ENCODE measurements at regions not wholly inside any gene's neighbourhood (a gene's known extent, or its start where the extent isn't known, plus 50 kb on each side); places are given as distances from the start of the nearest gene placed in this dataset.

GRCh38 chr5:7209658-7210057 lies 186.3 kb upstream of the ADCY2 start:
- H3K4me1 ChIP-seq (ENCODE audit: control insufficient read depth in 3 of 3, insufficient read depth in 2 of 3, low read depth in 1 of 3, low read length in 2 of 3): peaks cover 0 to 19% (median 7%) of the 10 kb centered on the region in 3 donors
- H3K27ac ChIP-seq (ENCODE audit: low read depth in 1 of 3, low read length in 2 of 3): peak overlapping the region in 1 of 3 donors; percentile 45
- H3K36me3 ChIP-seq (ENCODE audit: control insufficient read depth in 3 of 3, insufficient read depth in 2 of 3, low read depth in 1 of 3, low read length in 3 of 3): no peaks in the 10 kb centered on the region
- FAIRE-seq (no peak), DNase-seq (peak; percentile 61 to 75)
- no peaks in the 10 kb centered on the region for H3K27me3 ChIP-seq (ENCODE audit: control insufficient read depth in 3 of 3, insufficient read depth in 3 of 3, low read length in 3 of 3)
- H3K4me3 ChIP-seq (ENCODE audit: low read depth in 1 of 3, low read length in 3 of 3): no peak overlapping the region
- H3K9me3 ChIP-seq (ENCODE audit: control insufficient read depth in 2 of 2, insufficient read depth in 1 of 2, low read depth in 1 of 2, low read length in 1 of 2): no peaks in the 10 kb centered on the region

- Histone ChIP-seq H3K27me3 (ENCODE audit: control insufficient read depth in 3 of 3, insufficient read depth in 3 of 3, low read length in 3 of 3) (no peaks in the 10 kb centered on the region), H3K36me3 (ENCODE audit: control insufficient read depth in 3 of 3, insufficient read depth in 2 of 3, low read depth in 1 of 3, low read length in 3 of 3) (no peaks in the 10 kb centered on the region), H3K4me3 (ENCODE audit: low read depth in 1 of 3, low read length in 3 of 3) (no peak overlapping the region), H3K27ac (ENCODE audit: low read depth in 1 of 3, low read length in 2 of 3) (no peak overlapping the region), H3K4me1 (ENCODE audit: control insufficient read depth in 3 of 3, insufficient read depth in 2 of 3, low read depth in 1 of 3, low read length in 2 of 3) (peaks cover 0 to 19% (median 7%) of the 10 kb centered on the region in 3 donors), H3K9me3 (ENCODE audit: control insufficient read depth in 2 of 2, insufficient read depth in 1 of 2, low read depth in 1 of 2, low read length in 1 of 2) (no peaks in the 10 kb centered on the region)
- DNase-seq (no peak), FAIRE-seq (no peak)
- WGBS, 3 donors: 80 to 85% (median 81%) methylated on average over 2 of the region's 2 CpGs
Measured at GRCh38 chr5:7210549-7210948, 185.4 kb upstream of the ADCY2 start.

GRCh38 chr5:7213525-7213924 lies 182.4 kb upstream of the ADCY2 start:
- FAIRE-seq (no peak), DNase-seq (no peak)
- Histone ChIP-seq H3K27me3 (ENCODE audit: control insufficient read depth in 3 of 3, insufficient read depth in 3 of 3, low read length in 3 of 3) (no peaks in the 10 kb centered on the region), H3K4me3 (ENCODE audit: low read depth in 1 of 3, low read length in 3 of 3) (no peak overlapping the region), H3K27ac (ENCODE audit: low read depth in 1 of 3, low read length in 2 of 3) (no peak overlapping the region), H3K9me3 (ENCODE audit: control insufficient read depth in 2 of 2, insufficient read depth in 1 of 2, low read depth in 1 of 2, low read length in 1 of 2) (no peaks in the 10 kb centered on the region), H3K36me3 (ENCODE audit: control insufficient read depth in 3 of 3, insufficient read depth in 2 of 3, low read depth in 1 of 3, low read length in 3 of 3) (no peaks in the 10 kb centered on the region), H3K4me1 (ENCODE audit: control insufficient read depth in 3 of 3, insufficient read depth in 2 of 3, low read depth in 1 of 3, low read length in 2 of 3) (peaks cover 0 to 17% (median 7%) of the 10 kb centered on the region in 3 donors)
- 95 to 98% (median 96%) methylated on average over 5 of the region's 5 CpGs for WGBS, 3 donors

- Histone ChIP-seq H3K4me1 (ENCODE audit: control insufficient read depth in 3 of 3, insufficient read depth in 2 of 3, low read depth in 1 of 3, low read length in 2 of 3) (peaks cover 0 to 8% (median 2%) of the 10 kb centered on the region in 3 donors), H3K9me3 (ENCODE audit: control insufficient read depth in 2 of 2, insufficient read depth in 1 of 2, low read depth in 1 of 2, low read length in 1 of 2) (no peaks in the 10 kb centered on the region), H3K36me3 (ENCODE audit: control insufficient read depth in 3 of 3, insufficient read depth in 2 of 3, low read depth in 1 of 3, low read length in 3 of 3) (no peaks in the 10 kb centered on the region), H3K27ac (ENCODE audit: low read depth in 1 of 3, low read length in 2 of 3) (no peak overlapping the region), H3K27me3 (ENCODE audit: control insufficient read depth in 3 of 3, insufficient read depth in 3 of 3, low read length in 3 of 3) (no peaks in the 10 kb centered on the region), H3K4me3 (ENCODE audit: low read depth in 1 of 3, low read length in 3 of 3) (no peak overlapping the region)
- 70 to 89% (median 88%) methylated on average over 7 of the region's 7 CpGs for WGBS, 3 donors
- DNase-seq (no peak), FAIRE-seq (no peak)
Measured at GRCh38 chr5:7214906-7215416, 181.0 kb upstream of the ADCY2 start.

- DNase-seq (no peak), FAIRE-seq (no peak)
- Histone ChIP-seq H3K36me3 (ENCODE audit: control insufficient read depth in 3 of 3, insufficient read depth in 2 of 3, low read depth in 1 of 3, low read length in 3 of 3) (no peaks in the 10 kb centered on the region), H3K9me3 (ENCODE audit: control insufficient read depth in 2 of 2, insufficient read depth in 1 of 2, low read depth in 1 of 2, low read length in 1 of 2) (no peaks in the 10 kb centered on the region), H3K4me3 (ENCODE audit: low read depth in 1 of 3, low read length in 3 of 3) (no peak overlapping the region), H3K27me3 (ENCODE audit: control insufficient read depth in 3 of 3, insufficient read depth in 3 of 3, low read length in 3 of 3) (no peaks in the 10 kb centered on the region), H3K4me1 (ENCODE audit: control insufficient read depth in 3 of 3, insufficient read depth in 2 of 3, low read depth in 1 of 3, low read length in 2 of 3) (no peaks in the 10 kb centered on the region), H3K27ac (ENCODE audit: low read depth in 1 of 3, low read length in 2 of 3) (no peak overlapping the region)
- WGBS, 3 donors: 70 to 80% (median 70%) methylated on average over 2 of the region's 2 CpGs
Measured at GRCh38 chr5:7218141-7218540, 177.8 kb upstream of the ADCY2 start.

- FAIRE-seq (no peak), DNase-seq (no peak)
- H3K9me3 ChIP-seq (ENCODE audit: control insufficient read depth in 2 of 2, insufficient read depth in 1 of 2, low read depth in 1 of 2, low read length in 1 of 2): no peaks in the 10 kb centered on the region
- WGBS, 3 donors: 69 to 83% (median 72%) methylated on average over 4 of the region's 4 CpGs
- H3K27ac ChIP-seq (ENCODE audit: low read depth in 1 of 3, low read length in 2 of 3): no peak overlapping the region
- no peak overlapping the region for H3K4me3 ChIP-seq (ENCODE audit: low read depth in 1 of 3, low read length in 3 of 3)
- no peaks in the 10 kb centered on the region for H3K36me3 ChIP-seq (ENCODE audit: control insufficient read depth in 3 of 3, insufficient read depth in 2 of 3, low read depth in 1 of 3, low read length in 3 of 3)
- H3K4me1 ChIP-seq (ENCODE audit: control insufficient read depth in 3 of 3, insufficient read depth in 2 of 3, low read depth in 1 of 3, low read length in 2 of 3): no peaks in the 10 kb centered on the region
- H3K27me3 ChIP-seq (ENCODE audit: control insufficient read depth in 3 of 3, insufficient read depth in 3 of 3, low read length in 3 of 3): no peaks in the 10 kb centered on the region
Measured at GRCh38 chr5:7220156-7220555, 175.8 kb upstream of the ADCY2 start.

GRCh38 chr5:7221041-7221440 lies 174.9 kb upstream of the ADCY2 start:
- DNase-seq (no peak), FAIRE-seq (no peak)
- no peaks in the 10 kb centered on the region for H3K27me3 ChIP-seq (ENCODE audit: control insufficient read depth in 3 of 3, insufficient read depth in 3 of 3, low read length in 3 of 3)
- no peaks in the 10 kb centered on the region for H3K9me3 ChIP-seq (ENCODE audit: control insufficient read depth in 2 of 2, insufficient read depth in 1 of 2, low read depth in 1 of 2, low read length in 1 of 2)
- 85 to 95% (median 86%) methylated on average over 3 of the region's 3 CpGs for WGBS, 3 donors
- no peaks in the 10 kb centered on the region for H3K36me3 ChIP-seq (ENCODE audit: control insufficient read depth in 3 of 3, insufficient read depth in 2 of 3, low read depth in 1 of 3, low read length in 3 of 3)
- no peaks in the 10 kb centered on the region for H3K4me1 ChIP-seq (ENCODE audit: control insufficient read depth in 3 of 3, insufficient read depth in 2 of 3, low read depth in 1 of 3, low read length in 2 of 3)
- H3K4me3 ChIP-seq (ENCODE audit: low read depth in 1 of 3, low read length in 3 of 3): no peak overlapping the region
- no peak overlapping the region for H3K27ac ChIP-seq (ENCODE audit: low read depth in 1 of 3, low read length in 2 of 3)

GRCh38 chr5:7225826-7226225 lies 170.1 kb upstream of the ADCY2 start:
- FAIRE-seq: no peak
- 69 to 78% (median 70%) methylated on average over 5 of the region's 5 CpGs for WGBS, 3 donors

GRCh38 chr5:7242118-7242710 lies 153.7 kb upstream of the ADCY2 start:
- Histone ChIP-seq H3K4me1 (ENCODE audit: control insufficient read depth in 3 of 3, insufficient read depth in 2 of 3, low read depth in 1 of 3, low read length in 2 of 3) (peaks cover 0 to 6% (median 4%) of the 10 kb centered on the region in 3 donors), H3K27ac (ENCODE audit: low read depth in 1 of 3, low read length in 2 of 3) (no peak overlapping the region), H3K9me3 (ENCODE audit: control insufficient read depth in 2 of 2, insufficient read depth in 1 of 2, low read depth in 1 of 2, low read length in 1 of 2) (no peaks in the 10 kb centered on the region), H3K36me3 (ENCODE audit: control insufficient read depth in 3 of 3, insufficient read depth in 2 of 3, low read depth in 1 of 3, low read length in 3 of 3) (no peaks in the 10 kb centered on the region), H3K27me3 (ENCODE audit: control insufficient read depth in 3 of 3, insufficient read depth in 3 of 3, low read length in 3 of 3) (no peaks in the 10 kb centered on the region), H3K4me3 (ENCODE audit: low read depth in 1 of 3, low read length in 3 of 3) (no peak overlapping the region)
- DNase-seq (no peak), FAIRE-seq (no peak)
- WGBS, 3 donors: 64 to 70% (median 67%) methylated on average over 10 of the region's 10 CpGs

More at GRCh38 chr5:7225826-7226225, 170.1 kb upstream of the ADCY2 start:
- Histone ChIP-seq H3K27ac (ENCODE audit: low read depth in 1 of 3, low read length in 2 of 3) (no peak overlapping the region), H3K27me3 (ENCODE audit: control insufficient read depth in 3 of 3, insufficient read depth in 3 of 3, low read length in 3 of 3) (no peaks in the 10 kb centered on the region), H3K36me3 (ENCODE audit: control insufficient read depth in 3 of 3, insufficient read depth in 2 of 3, low read depth in 1 of 3, low read length in 3 of 3) (no peaks in the 10 kb centered on the region), H3K4me1 (ENCODE audit: control insufficient read depth in 3 of 3, insufficient read depth in 2 of 3, low read depth in 1 of 3, low read length in 2 of 3) (no peaks in the 10 kb centered on the region), H3K4me3 (ENCODE audit: low read depth in 1 of 3, low read length in 3 of 3) (no peak overlapping the region), H3K9me3 (ENCODE audit: control insufficient read depth in 2 of 2, insufficient read depth in 1 of 2, low read depth in 1 of 2, low read length in 1 of 2) (peaks cover 0 to 4% of the 10 kb centered on the region in 2 donors)
- DNase-seq: no peak
